ENCODE measurements at regions not wholly inside any gene's neighbourhood (a gene's known extent, or its start where the extent isn't known, plus 50 kb on each side); places are given as distances from the start of the nearest gene placed in this dataset.

DNA sequence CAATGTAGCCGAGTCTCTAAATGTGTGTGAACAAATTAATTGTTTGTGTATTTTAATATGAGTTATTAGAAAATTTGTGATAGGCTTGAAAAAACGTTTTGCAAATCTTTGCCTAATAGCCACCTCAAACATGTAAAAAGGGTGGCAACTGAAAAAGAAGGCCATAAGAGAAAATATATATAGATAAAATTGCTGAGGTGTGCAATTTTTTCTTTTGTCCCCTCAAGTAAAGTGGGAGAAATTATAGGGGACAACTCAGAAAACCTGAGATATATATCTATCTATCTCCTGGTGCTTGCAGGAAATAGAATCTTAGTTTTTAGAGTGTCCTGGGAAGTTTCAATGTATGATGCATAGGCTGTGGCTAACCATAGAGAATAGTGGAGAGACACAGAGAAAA lies 201.4 kb upstream of the LRP1B start:
- 66% methylated on average over 2 of the region's 2 CpGs for WGBS
- DNase-seq (ENCODE audit: low spot score in 2 of 2): no peak
- Histone ChIP-seq H3K4me3 (no peak overlapping the region), H3K9me3 (no peaks in the 10 kb centered on the region), H3K27me3 (no peaks in the 10 kb centered on the region), H3K4me1 (no peaks in the 10 kb centered on the region), H3K27ac (no peak overlapping the region), H3K36me3 (no peaks in the 10 kb centered on the region)
- TF ChIP-seq, protein P1, sequence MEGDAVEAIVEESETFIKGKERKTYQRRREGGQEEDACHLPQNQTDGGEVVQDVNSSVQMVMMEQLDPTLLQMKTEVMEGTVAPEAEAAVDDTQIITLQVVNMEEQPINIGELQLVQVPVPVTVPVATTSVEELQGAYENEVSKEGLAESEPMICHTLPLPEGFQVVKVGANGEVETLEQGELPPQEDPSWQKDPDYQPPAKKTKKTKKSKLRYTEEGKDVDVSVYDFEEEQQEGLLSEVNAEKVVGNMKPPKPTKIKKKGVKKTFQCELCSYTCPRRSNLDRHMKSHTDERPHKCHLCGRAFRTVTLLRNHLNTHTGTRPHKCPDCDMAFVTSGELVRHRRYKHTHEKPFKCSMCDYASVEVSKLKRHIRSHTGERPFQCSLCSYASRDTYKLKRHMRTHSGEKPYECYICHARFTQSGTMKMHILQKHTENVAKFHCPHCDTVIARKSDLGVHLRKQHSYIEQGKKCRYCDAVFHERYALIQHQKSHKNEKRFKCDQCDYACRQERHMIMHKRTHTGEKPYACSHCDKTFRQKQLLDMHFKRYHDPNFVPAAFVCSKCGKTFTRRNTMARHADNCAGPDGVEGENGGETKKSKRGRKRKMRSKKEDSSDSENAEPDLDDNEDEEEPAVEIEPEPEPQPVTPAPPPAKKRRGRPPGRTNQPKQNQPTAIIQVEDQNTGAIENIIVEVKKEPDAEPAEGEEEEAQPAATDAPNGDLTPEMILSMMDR (IDR thresholded peaks at IDR 0.05): no peak

DNA sequence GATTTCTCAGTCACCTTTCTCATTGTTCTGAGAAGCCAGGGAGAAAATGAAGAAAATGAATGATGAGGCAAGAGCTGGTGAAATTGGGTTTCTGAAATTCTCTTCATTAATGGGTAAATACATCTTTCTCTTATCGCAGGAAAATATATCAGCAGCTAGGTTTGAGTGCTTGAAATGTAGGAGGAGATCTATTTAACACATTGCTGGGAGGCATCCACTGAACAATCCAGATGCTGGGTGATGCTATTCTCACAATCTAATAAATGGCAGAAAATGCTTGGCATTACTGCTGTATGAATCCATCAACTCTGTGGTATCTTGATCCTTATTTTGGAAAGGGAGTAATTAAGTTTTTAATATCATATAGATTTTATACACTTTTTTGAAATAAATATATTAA lies 199.6 kb upstream of the LRP1B start:
- WGBS: 94% methylated on average over 1 of the region's 1 CpG
- Histone ChIP-seq H3K4me3 (no peak overlapping the region), H3K4me1 (no peaks in the 10 kb centered on the region), H3K9me3 (no peaks in the 10 kb centered on the region), H3K36me3 (no peaks in the 10 kb centered on the region), H3K27ac (no peak overlapping the region), H3K27me3 (no peaks in the 10 kb centered on the region)
- DNase-seq (ENCODE audit: low spot score in 2 of 2): no peak
- TF ChIP-seq, protein P1 (IDR thresholded peaks at IDR 0.05): no peak
- no peak for TF ChIP-seq EP300 (IDR thresholded peaks at IDR 0.05)
- TF ChIP-seq POLR2A (IDR thresholded peaks at IDR 0.05): no peak
- TF ChIP-seq POLR2AphosphoS5 (IDR thresholded peaks at IDR 0.05): no peak

DNA sequence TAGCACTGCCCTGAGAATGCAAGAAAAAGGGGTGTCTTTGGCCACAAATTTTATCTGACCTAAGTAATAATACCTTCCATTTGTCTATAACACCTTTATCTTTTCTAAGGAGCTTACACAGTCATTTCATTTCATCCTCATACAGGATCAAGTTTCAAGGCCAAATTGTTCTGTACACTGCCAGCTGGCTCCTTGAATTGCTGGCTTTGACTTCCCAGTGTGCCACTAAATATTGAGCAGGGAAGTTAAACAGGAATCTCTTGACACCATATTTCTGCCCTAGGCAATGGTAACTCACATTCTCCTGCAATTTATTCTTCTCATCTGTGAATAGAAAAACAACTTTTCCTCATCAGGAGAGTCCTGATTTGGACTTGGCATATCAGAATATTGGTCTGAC lies 195.1 kb upstream of the LRP1B start:
- Histone ChIP-seq H3K36me3 (no peaks in the 10 kb centered on the region), H3K27ac (no peak overlapping the region), H3K4me1 (no peaks in the 10 kb centered on the region), H3K4me3 (no peak overlapping the region), H3K9me3 (no peaks in the 10 kb centered on the region), H3K27me3 (no peaks in the 10 kb centered on the region)
- no peak for DNase-seq (ENCODE audit: low spot score in 2 of 2)
- no peak for TF ChIP-seq POLR2AphosphoS5 (IDR thresholded peaks at IDR 0.05)
- TF ChIP-seq POLR2A (IDR thresholded peaks at IDR 0.05): no peak
- TF ChIP-seq, protein P1 (IDR thresholded peaks at IDR 0.05): no peak
- no peak for TF ChIP-seq EP300 (IDR thresholded peaks at IDR 0.05)

DNA sequence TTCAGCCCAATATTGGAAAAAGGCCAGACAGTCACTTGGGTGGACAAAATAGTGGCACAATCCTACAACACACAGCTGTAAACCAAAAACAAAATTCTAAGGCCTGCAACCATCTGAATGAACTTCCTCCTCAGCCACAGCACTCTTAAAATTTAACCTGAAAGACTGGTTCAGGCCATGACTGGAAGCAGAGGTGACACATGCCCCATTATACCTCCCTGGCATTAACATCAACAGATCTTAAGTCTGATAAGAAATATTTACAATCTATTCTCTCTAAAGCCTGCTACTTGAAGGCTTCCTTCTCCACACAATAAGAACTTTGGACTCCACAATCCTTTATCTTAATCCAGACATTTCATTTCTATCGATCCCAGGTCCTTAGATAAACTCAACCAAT lies 192.4 kb upstream of the LRP1B start:
- Histone ChIP-seq H3K27ac (no peak overlapping the region), H3K4me1 (no peaks in the 10 kb centered on the region), H3K36me3 (no peaks in the 10 kb centered on the region), H3K9me3 (no peaks in the 10 kb centered on the region), H3K4me3 (no peak overlapping the region), H3K27me3 (no peaks in the 10 kb centered on the region)
- TF ChIP-seq EP300 (IDR thresholded peaks at IDR 0.05) (no peak), POLR2AphosphoS5 (IDR thresholded peaks at IDR 0.05) (no peak), POLR2A (IDR thresholded peaks at IDR 0.05) (no peak)
- TF ChIP-seq, protein P1 (IDR thresholded peaks at IDR 0.05): no peak
- DNase-seq (ENCODE audit: low spot score in 2 of 2): no peak
- WGBS: 68% methylated on average over 1 of the region's 1 CpG

DNA sequence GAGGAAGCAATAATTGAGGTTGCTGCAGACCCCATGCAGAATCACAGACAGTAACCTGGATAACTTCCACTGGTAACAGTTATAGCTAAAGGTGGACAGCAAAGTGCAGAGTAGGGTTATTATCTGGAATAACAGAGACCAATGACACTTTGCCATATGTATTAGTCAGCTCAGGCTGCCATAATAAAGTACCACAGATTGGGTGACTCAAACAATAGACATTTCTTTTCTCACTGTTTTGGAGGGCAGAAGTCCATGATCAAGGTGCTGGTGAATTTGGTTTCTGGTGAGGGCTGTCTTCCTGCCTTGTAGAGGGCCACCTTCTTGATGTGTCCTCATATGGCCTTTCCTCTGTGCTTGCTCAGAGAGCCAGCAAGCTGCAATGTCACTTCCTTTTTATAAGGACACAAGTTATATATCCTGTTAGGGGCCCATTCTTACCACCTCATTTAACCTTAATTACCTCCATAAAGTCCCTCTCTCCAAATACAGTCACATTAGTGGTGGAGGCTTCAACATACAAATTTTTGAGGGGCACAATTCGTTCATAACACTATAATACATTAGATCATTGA lies 191.0 kb upstream of the LRP1B start:
- no peaks in the 10 kb centered on the region for H3K4me1 ChIP-seq
- H3K27ac ChIP-seq: no peak overlapping the region
- TF ChIP-seq, protein P1 (IDR thresholded peaks at IDR 0.05): no peak
- TF ChIP-seq POLR2A (IDR thresholded peaks at IDR 0.05) (no peak), POLR2AphosphoS5 (IDR thresholded peaks at IDR 0.05) (no peak), EP300 (IDR thresholded peaks at IDR 0.05) (no peak)
- H3K4me3 ChIP-seq: no peak overlapping the region
- DNase-seq (ENCODE audit: low spot score in 2 of 2): no peak
- H3K27me3 ChIP-seq: no peaks in the 10 kb centered on the region
- no peaks in the 10 kb centered on the region for H3K36me3 ChIP-seq
- 64% methylated on average over 1 of the region's 1 CpG for WGBS
- no peaks in the 10 kb centered on the region for H3K9me3 ChIP-seq
